H9 (cell line): ENCODE measurements at regions not wholly inside any gene's neighbourhood (a gene's known extent, or its start where the extent isn't known, plus 50 kb on each side); places are given as distances from the start of the nearest gene placed in this dataset.
"Not testable (repeated sequence)": the region's sequence is repeated elsewhere in the genome, so short reads cannot be mapped to it uniquely, and the experiment has no call there.

Experiments used
- DNase-seq: peaks from one replicate; pipeline ENCODE4 v3.0.0-alpha.2; 2017
- H2AFZ ChIP-seq: one replicate; pipeline ENCODE4 v1.6.1; 2013; ENCODE audit warnings: mild to moderate bottlenecking, low read length, control low read depth, moderate library complexity
- H2AK5ac ChIP-seq: 2 replicates; pipeline ENCODE4 v1.6.1; 2013; ENCODE audit warnings: low read length, control low read depth, mixed read lengths; ENCODE audit not compliant: insufficient read length
- H2BK120ac ChIP-seq: one replicate; pipeline ENCODE4 v1.6.1; 2013; ENCODE audit warnings: low read depth, mild to moderate bottlenecking, low read length, control low read depth, inconsistent platforms; ENCODE audit not compliant: poor library complexity, severe bottlenecking
- H2BK12ac ChIP-seq: 2 replicates; pipeline ENCODE4 v1.6.1; 2013; ENCODE audit warnings: low read length, control low read depth, mixed read lengths, low read depth; ENCODE audit not compliant: insufficient read length
- H2BK15ac ChIP-seq: 2 replicates; pipeline ENCODE4 v1.6.1; 2013; ENCODE audit warnings: low read depth, low read length, control low read depth
- H2BK20ac ChIP-seq: one replicate; pipeline ENCODE4 v1.6.1; 2013; ENCODE audit warnings: low read depth, mild to moderate bottlenecking, low read length, control low read depth, inconsistent platforms; ENCODE audit not compliant: poor library complexity, severe bottlenecking
- H2BK5ac ChIP-seq: 2 replicates; pipeline ENCODE4 v1.6.1; 2013; ENCODE audit warnings: low read length, control low read depth, mixed read lengths; ENCODE audit not compliant: insufficient read length
- H3K14ac ChIP-seq: 2 replicates; pipeline ENCODE4 v1.6.1; 2013; ENCODE audit warnings: low read length, control low read depth; ENCODE audit not compliant: insufficient read depth
- H3K18ac ChIP-seq: 2 replicates; pipeline ENCODE4 v1.6.1; 2013; ENCODE audit warnings: low read depth, mild to moderate bottlenecking, mixed read lengths, low read length, control low read depth; ENCODE audit not compliant: insufficient read length
- H3K23ac ChIP-seq: 2 replicates; pipeline ENCODE4 v1.6.1; 2013; ENCODE audit warnings: low read length, control low read depth, mixed read lengths, low read depth; ENCODE audit not compliant: insufficient read length
- H3K23me2 ChIP-seq: 2 replicates; pipeline ENCODE4 v1.6.1; 2013; ENCODE audit warnings: low read depth, mild to moderate bottlenecking, mixed read lengths, low read length, control low read depth; ENCODE audit not compliant: insufficient read length, poor library complexity, severe bottlenecking
- H3K27ac ChIP-seq: 2 replicates; pipeline ENCODE4 v1.5.1; 2013; ENCODE audit warnings: low read length, control low read depth, mixed read lengths, low read depth; ENCODE audit not compliant: insufficient read length
- H3K27me3 ChIP-seq: 2 replicates; pipeline ENCODE4 v1.6.1; 2013; ENCODE audit warnings: low read length, control low read depth, inconsistent platforms; ENCODE audit not compliant: insufficient read depth
- H3K4ac ChIP-seq: 2 replicates; pipeline ENCODE4 v1.6.1; 2013; ENCODE audit warnings: low read depth, mild to moderate bottlenecking, control low read depth, inconsistent platforms, low read length, moderate library complexity
- H3K4me1 ChIP-seq: 2 replicates; pipeline ENCODE4 v1.6.1; 2013; ENCODE audit warnings: low read length, control low read depth, inconsistent platforms; ENCODE audit not compliant: insufficient read depth
- H3K4me2 ChIP-seq: 2 replicates; pipeline ENCODE4 v1.6.1; 2013; ENCODE audit warnings: low read length, control low read depth, mixed read lengths; ENCODE audit not compliant: insufficient read length, insufficient read depth
- H3K56ac ChIP-seq: 2 replicates; pipeline ENCODE4 v1.6.1; 2013; ENCODE audit warnings: low read depth, mild to moderate bottlenecking, mixed read lengths, low read length, control low read depth; ENCODE audit not compliant: insufficient read length
- H3K79me1 ChIP-seq: 2 replicates; pipeline ENCODE4 v1.6.1; 2013; ENCODE audit warnings: low read depth, mild to moderate bottlenecking, moderate library complexity, low read length, control low read depth, inconsistent platforms; ENCODE audit not compliant: insufficient read depth, poor library complexity, severe bottlenecking
- H3K79me2 ChIP-seq: 2 replicates; pipeline ENCODE4 v1.6.1; 2013; ENCODE audit warnings: low read length, control low read depth, inconsistent platforms; ENCODE audit not compliant: insufficient read depth
- H3K9ac ChIP-seq: 2 replicates; pipeline ENCODE4 v1.6.1; 2013; ENCODE audit warnings: low read length, control low read depth, mixed read lengths; ENCODE audit not compliant: insufficient read length; ENCODE audit errors: extremely low read depth
- H3K9me3 ChIP-seq: one replicate; pipeline ENCODE4 v1.6.1; 2013; ENCODE audit warnings: low read depth, low read length, inconsistent platforms; ENCODE audit not compliant: control insufficient read depth
- H3T11ph ChIP-seq: one replicate; pipeline ENCODE4 v1.6.1; 2013; ENCODE audit warnings: mild to moderate bottlenecking, low read length, control low read depth, inconsistent platforms
- H4K20me1 ChIP-seq: one replicate; pipeline ENCODE4 v1.6.1; 2013; ENCODE audit not compliant: control insufficient read depth, insufficient read length, insufficient read depth
- H4K5ac ChIP-seq: 2 replicates; pipeline ENCODE4 v1.6.1; 2013; ENCODE audit warnings: low read depth, mild to moderate bottlenecking, mixed read lengths, low read length, control low read depth; ENCODE audit not compliant: insufficient read length
- H4K8ac ChIP-seq: replicated peaks from 2 replicates; pipeline ENCODE4 v1.6.1; 2013; ENCODE audit warnings: low read length, control low read depth, mixed read lengths, low read depth; ENCODE audit not compliant: insufficient read length
- H4K91ac ChIP-seq: 2 replicates; pipeline ENCODE4 v1.6.1; 2013; ENCODE audit warnings: low read depth, mild to moderate bottlenecking, moderate library complexity, mixed read lengths, low read length, control low read depth; ENCODE audit not compliant: insufficient read length
- H3K27ac Mint-ChIP-seq, 3 experiments: 2 replicates in 2 of 3; 3 replicates in 1 of 3; pipeline ENCODE4 v1.8.0; 2020 to 2021; ENCODE audit warnings: mixed read lengths in 3 of 3, mild to moderate bottlenecking in 1 of 3, moderate library complexity in 1 of 3
- H3K27me3 Mint-ChIP-seq: 2 replicates; pipeline ENCODE4 v1.8.0; 2021; ENCODE audit warnings: low read depth, mild to moderate bottlenecking, moderate library complexity, mixed read lengths
- H3K36me3 Mint-ChIP-seq, 3 experiments: 2 replicates in 2 of 3; 3 replicates in 1 of 3; pipeline ENCODE4 v1.8.0; 2020 to 2021; ENCODE audit warnings: low read depth in 3 of 3, mixed read lengths in 3 of 3; ENCODE audit not compliant: insufficient read depth in 1 of 3
- H3K4me1 Mint-ChIP-seq, 2 experiments: 2 replicates each; pipeline ENCODE4 v1.8.0; 2020; ENCODE audit warnings: mixed read lengths in 2 of 2
- H3K4me3 Mint-ChIP-seq, 2 experiments: 2 replicates in 1 of 2; 3 replicates in 1 of 2; pipeline ENCODE4 v1.8.0; 2020 to 2021; ENCODE audit warnings: mild to moderate bottlenecking in 2 of 2, mixed read lengths in 2 of 2, moderate library complexity in 1 of 2
- H3K9me3 Mint-ChIP-seq, 2 experiments: 2 replicates in 1 of 2; 3 replicates in 1 of 2; pipeline ENCODE4 v1.8.0; 2020; ENCODE audit warnings: mild to moderate bottlenecking in 2 of 2, mixed read lengths in 2 of 2, moderate library complexity in 1 of 2
- WGBS: extraction: QIAGEN DNeasy Blood & Tissue Kit; methylation state at CpG from one replicate; pipeline ENCODE4 v1.1.7; 2013; ENCODE audit warnings: missing lambda C conversion rate, low lambda C conversion rate, mixed read lengths; ENCODE audit not compliant: insufficient read length; ENCODE audit errors: extremely low coverage; 5-methylcytosine and 5-hydroxymethylcytosine counted together

- not testable (repeated sequence) for H3K14ac ChIP-seq, H2AK5ac ChIP-seq, H3K23ac ChIP-seq, H3T11ph ChIP-seq, H3K4ac ChIP-seq, H3K79me1 ChIP-seq, H3K4me2 ChIP-seq, H3K79me2 ChIP-seq, H3K56ac ChIP-seq, H3K4me3 Mint-ChIP-seq, H3K27me3 Mint-ChIP-seq, H4K20me1 ChIP-seq, H2BK15ac ChIP-seq, H3K4me1 ChIP-seq, H3K36me3 Mint-ChIP-seq, H3K9ac ChIP-seq, H2BK5ac ChIP-seq, H4K5ac ChIP-seq, H3K9me3 ChIP-seq, DNase-seq, H2BK12ac ChIP-seq, H3K27ac ChIP-seq, H3K23me2 ChIP-seq, H3K18ac ChIP-seq, H3K27ac Mint-ChIP-seq, H2BK120ac ChIP-seq, H4K91ac ChIP-seq, H4K8ac ChIP-seq, H3K27me3 ChIP-seq, H2AFZ ChIP-seq, H3K4me1 Mint-ChIP-seq, H2BK20ac ChIP-seq
- peaks cover 56 to 62% of the 10 kb centered on the region in 2 experiments for H3K9me3 Mint-ChIP-seq
- WGBS = no CpG with 5 or more reads among the region's 4 CpGs
These were observed 334.2 kb downstream of the SPATA31A7 start for GRCh38 chr9:61523897-61524620.

GRCh38 chr9:61525629-61526028 lies 335.8 kb downstream of the SPATA31A7 start:
- H2BK5ac ChIP-seq = not testable (repeated sequence)

More at GRCh38 chr9:61525629-61526028, 335.8 kb downstream of the SPATA31A7 start:
- H2BK12ac ChIP-seq, H4K91ac ChIP-seq, H3K79me1 ChIP-seq, H3K27me3 Mint-ChIP-seq, H2BK20ac ChIP-seq, H2BK15ac ChIP-seq, H4K8ac ChIP-seq, H4K5ac ChIP-seq, DNase-seq, H3K23me2 ChIP-seq, H3K56ac ChIP-seq, H3K18ac ChIP-seq, H2AK5ac ChIP-seq, H3K23ac ChIP-seq, H3K4me1 Mint-ChIP-seq, H3K9ac ChIP-seq, H2BK120ac ChIP-seq, H3K79me2 ChIP-seq, H3K4ac ChIP-seq, H3T11ph ChIP-seq, H3K27ac ChIP-seq, H3K4me1 ChIP-seq, H3K27ac Mint-ChIP-seq, H3K4me3 Mint-ChIP-seq, H3K4me2 ChIP-seq, H2AFZ ChIP-seq, H3K27me3 ChIP-seq, H3K14ac ChIP-seq, H3K36me3 Mint-ChIP-seq, H3K9me3 ChIP-seq, H4K20me1 ChIP-seq: not testable (repeated sequence)
- WGBS = no CpG with 5 or more reads among the region's 4 CpGs
- peaks cover 50 to 54% of the 10 kb centered on the region in 2 experiments for H3K9me3 Mint-ChIP-seq
